Thyroid gland (tissue), 4 donors: ENCODE measurements at regions not wholly inside any gene's neighbourhood (a gene's known extent, or its start where the extent isn't known, plus 50 kb on each side); places are given as distances from the start of the nearest gene placed in this dataset.

Source experiments
- POLR2A ChIP-seq, 2 donors: fragments of 450-650 bp; IDR thresholded peaks; one replicate each; pipeline ENCODE4 v1.6.1; 2017; ENCODE audit warnings: antibody characterized with exemption in 2 of 2, mild to moderate bottlenecking in 2 of 2, moderate library complexity in 1 of 2
- TF ChIP-seq, protein P1 (sequence below), 6 experiments: fragments of 200-600 bp in 3 of 6; fragments of 450-650 bp in 3 of 6; sonication (generic) in 3 of 6; IDR thresholded peaks; one replicate each; pipeline ENCODE4 v1.5.1; 2016 to 2019; ENCODE audit warnings: antibody characterized with exemption in 6 of 6, mild to moderate bottlenecking in 2 of 6, inconsistent platforms in 1 of 6, moderate library complexity in 1 of 6

GRCh38 chr6:144918073-144918472 lies 632.9 kb downstream of the UTRN start:
- TF ChIP-seq, protein P1, sequence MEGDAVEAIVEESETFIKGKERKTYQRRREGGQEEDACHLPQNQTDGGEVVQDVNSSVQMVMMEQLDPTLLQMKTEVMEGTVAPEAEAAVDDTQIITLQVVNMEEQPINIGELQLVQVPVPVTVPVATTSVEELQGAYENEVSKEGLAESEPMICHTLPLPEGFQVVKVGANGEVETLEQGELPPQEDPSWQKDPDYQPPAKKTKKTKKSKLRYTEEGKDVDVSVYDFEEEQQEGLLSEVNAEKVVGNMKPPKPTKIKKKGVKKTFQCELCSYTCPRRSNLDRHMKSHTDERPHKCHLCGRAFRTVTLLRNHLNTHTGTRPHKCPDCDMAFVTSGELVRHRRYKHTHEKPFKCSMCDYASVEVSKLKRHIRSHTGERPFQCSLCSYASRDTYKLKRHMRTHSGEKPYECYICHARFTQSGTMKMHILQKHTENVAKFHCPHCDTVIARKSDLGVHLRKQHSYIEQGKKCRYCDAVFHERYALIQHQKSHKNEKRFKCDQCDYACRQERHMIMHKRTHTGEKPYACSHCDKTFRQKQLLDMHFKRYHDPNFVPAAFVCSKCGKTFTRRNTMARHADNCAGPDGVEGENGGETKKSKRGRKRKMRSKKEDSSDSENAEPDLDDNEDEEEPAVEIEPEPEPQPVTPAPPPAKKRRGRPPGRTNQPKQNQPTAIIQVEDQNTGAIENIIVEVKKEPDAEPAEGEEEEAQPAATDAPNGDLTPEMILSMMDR (IDR thresholded peaks at IDR 0.05): no peak
- no peak for TF ChIP-seq POLR2A (IDR thresholded peaks at IDR 0.05)
